ENCODE measurements at regions not wholly inside any gene's neighbourhood (a gene's known extent, or its start where the extent isn't known, plus 50 kb on each side); places are given as distances from the start of the nearest gene placed in this dataset.

DNA sequence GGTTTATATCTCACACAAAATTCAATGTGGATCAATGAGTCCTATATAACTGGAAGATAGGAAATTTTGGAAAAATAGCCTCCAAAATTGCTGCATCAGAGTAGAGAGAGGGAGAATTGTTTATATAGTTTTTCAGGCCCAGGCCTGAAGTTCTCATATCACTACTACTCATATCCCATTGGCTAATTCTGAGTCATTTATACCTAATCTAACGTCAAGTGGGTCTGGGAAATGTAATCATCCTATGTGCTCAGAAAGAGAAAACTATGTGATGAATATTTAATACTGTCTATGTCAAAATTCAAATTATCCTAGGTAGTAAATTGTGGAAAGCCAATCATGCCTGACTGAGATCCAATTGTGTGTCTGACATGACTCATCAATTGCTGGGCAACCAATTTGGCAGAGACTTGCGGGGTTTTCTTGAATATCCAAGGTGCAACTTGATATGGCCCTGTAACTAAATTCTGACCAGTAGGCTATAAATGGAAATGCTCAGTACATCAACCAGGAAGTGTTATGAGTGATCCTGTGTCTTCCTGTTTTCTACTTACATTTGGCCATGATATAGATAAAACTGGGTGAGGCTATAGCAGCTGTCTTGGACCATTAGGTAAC, 744.4 kb downstream of the KCNJ3 start:
- no peak for TF ChIP-seq POLR2A (IDR thresholded peaks at IDR 0.05; ENCODE audit: control extremely low read depth in 1 of 2, low read depth in 2 of 2, low read length in 2 of 2)
- TF ChIP-seq, protein P1, sequence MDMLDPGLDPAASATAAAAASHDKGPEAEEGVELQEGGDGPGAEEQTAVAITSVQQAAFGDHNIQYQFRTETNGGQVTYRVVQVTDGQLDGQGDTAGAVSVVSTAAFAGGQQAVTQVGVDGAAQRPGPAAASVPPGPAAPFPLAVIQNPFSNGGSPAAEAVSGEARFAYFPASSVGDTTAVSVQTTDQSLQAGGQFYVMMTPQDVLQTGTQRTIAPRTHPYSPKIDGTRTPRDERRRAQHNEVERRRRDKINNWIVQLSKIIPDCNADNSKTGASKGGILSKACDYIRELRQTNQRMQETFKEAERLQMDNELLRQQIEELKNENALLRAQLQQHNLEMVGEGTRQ (IDR thresholded peaks at IDR 0.05; ENCODE audit: low read length) = no peak
- no peak for TF ChIP-seq CTCF (IDR thresholded peaks at IDR 0.05; ENCODE audit: control extremely low read depth in 1 of 3, insufficient read depth in 1 of 3, low read depth in 1 of 3, low read length in 3 of 3)
- TF ChIP-seq EP300 (IDR thresholded peaks at IDR 0.05; ENCODE audit: borderline replicate concordance in 1 of 2, low read depth in 2 of 2, low read length in 2 of 2) = no peak
- TF ChIP-seq HDAC2 (IDR thresholded peaks at IDR 0.05; ENCODE audit: borderline replicate concordance in 1 of 2, low read depth in 2 of 2, low read length in 2 of 2) = no peak
- no peak for TF ChIP-seq CREB1 (IDR thresholded peaks at IDR 0.05)
- no peak for TF ChIP-seq CEBPB (IDR thresholded peaks at IDR 0.05; ENCODE audit: low read depth, low read length)
- no peak for TF ChIP-seq SIN3A (conservative IDR thresholded peaks at IDR 0.05 in 1 of 2, IDR thresholded peaks at IDR 0.05 in 1 of 2; ENCODE audit: low read depth in 1 of 2, low read length in 2 of 2)
- no peak for TF ChIP-seq POLR2AphosphoS5 (IDR thresholded peaks at IDR 0.05; ENCODE audit: low read depth, low read length)
- TF ChIP-seq KDM1A (IDR thresholded peaks at IDR 0.05; ENCODE audit: borderline replicate concordance, low read length) = no peak
- no peak for TF ChIP-seq EZH2 (IDR thresholded peaks at IDR 0.05; ENCODE audit: low read depth, low read length, severe bottlenecking)
- no peak for TF ChIP-seq ZNF274 (IDR thresholded peaks at IDR 0.05; ENCODE audit: borderline replicate concordance, extremely low read depth, low read length)
- TF ChIP-seq GTF2F1 (IDR thresholded peaks at IDR 0.05; ENCODE audit: borderline replicate concordance, low read depth, low read length) = no peak
- no peak for TF ChIP-seq CBX5 (IDR thresholded peaks at IDR 0.05; ENCODE audit: low read depth, low read length)

All from H1 (cell line).